Endothelial cell of umbilical vein (primary cell): ENCODE measurements at regions not wholly inside any gene's neighbourhood (a gene's known extent, or its start where the extent isn't known, plus 50 kb on each side); places are given as distances from the start of the nearest gene placed in this dataset.

Source experiments
- BruUV-seq: library from RNA; stranded (reverse); fragments of 400-500 nt; replicated peaks from 2 replicates; lab custom pipeline; 2021; lab: Mats Ljungman, UMichigan
- CTCF ChIA-PET: fragments of 300-600, 350-600 bp; sonication (Branson Sonifier 250); formaldehyde crosslinking; loops from one replicate; lab custom pipeline; 2021; ENCODE audit warnings: antibody characterized with exemption, inconsistent platforms; lab: Charles Lee
- POLR2A ChIA-PET: fragments of 300-600, 350-600 bp; sonication (Branson Sonifier 250); formaldehyde crosslinking; loops from one replicate; lab custom pipeline; 2021; ENCODE audit warnings: antibody characterized with exemption, inconsistent platforms; lab: Charles Lee
- DNase-seq: peaks from one replicate; pipeline ENCODE4 v3.0.0-alpha.2; 2011; ENCODE audit warnings: low read depth, low spot score
- FAIRE-seq: peaks from 2 replicates; lab custom pipeline; 2011; peaks lifted over from hg19 to GRCh38; lab: Jason Lieb, UNC
- H2AFZ ChIP-seq: 2 replicates; pipeline ENCODE4 v1.6.0; 2012; ENCODE audit warnings: low read depth, low read length, control low read depth, inconsistent platforms
- H3K27ac ChIP-seq: 2 replicates; pipeline ENCODE4 v1.5.1; 2011; ENCODE audit warnings: low read depth, mild to moderate bottlenecking, control low read depth, low read length, moderate library complexity; ENCODE audit not compliant: insufficient read depth
- H3K27me3 ChIP-seq, 2 experiments: 2 replicates each; pipeline versions ENCODE4 v1.6.0 to v1.6.1; 2011; ENCODE audit warnings: low read length in 2 of 2, mixed read lengths in 1 of 2; ENCODE audit not compliant: control insufficient read depth in 2 of 2, insufficient read depth in 2 of 2
- H3K36me3 ChIP-seq, 2 experiments: 2 replicates in 1 of 2; 3 replicates in 1 of 2; pipeline ENCODE4 v1.5.1; 2011; ENCODE audit warnings: low read length in 2 of 2, mild to moderate bottlenecking in 1 of 2, moderate library complexity in 1 of 2; ENCODE audit not compliant: control insufficient read depth in 2 of 2, insufficient read depth in 2 of 2; ENCODE audit errors: extremely low read depth in 1 of 2
- H3K4me1 ChIP-seq: 3 replicates; pipeline ENCODE4 v1.5.1; 2011; ENCODE audit warnings: mild to moderate bottlenecking, low read length; ENCODE audit not compliant: control insufficient read depth, insufficient read depth; ENCODE audit errors: extremely low read depth
- H3K4me2 ChIP-seq: 2 replicates; pipeline ENCODE4 v1.6.1; 2011; ENCODE audit warnings: low read length, control low read depth, mixed read lengths; ENCODE audit not compliant: insufficient read depth
- H3K4me3 ChIP-seq, 3 experiments: fragments of 200-600 bp in 1 of 3; sonication (generic), shearing (Covaris generic) in 1 of 3; replicated peaks in 1 of 3; 2 replicates each; pipeline ENCODE4 v1.5.1; 2011 to 2016; ENCODE audit warnings: control low read depth in 3 of 3, low read length in 3 of 3, mild to moderate bottlenecking in 2 of 3, inconsistent platforms in 1 of 3, low read depth in 1 of 3, moderate library complexity in 1 of 3; ENCODE audit not compliant: insufficient read depth in 1 of 3
- H3K79me2 ChIP-seq: 2 replicates; pipeline ENCODE4 v1.6.0; 2012; ENCODE audit warnings: low read length, inconsistent platforms; ENCODE audit not compliant: control insufficient read depth, insufficient read depth
- H3K9ac ChIP-seq: replicated peaks from 2 replicates; pipeline ENCODE3; 2011; ENCODE audit warnings: low read length, control low read depth; ENCODE audit not compliant: insufficient read depth; ENCODE audit errors: extremely low read depth
- H3K9me1 ChIP-seq: replicated peaks from 3 replicates; pipeline ENCODE4 v1.6.0; 2011; ENCODE audit warnings: mild to moderate bottlenecking, low read length; ENCODE audit not compliant: control insufficient read depth, insufficient read depth; ENCODE audit errors: extremely low read depth
- H3K9me3 ChIP-seq: replicated peaks from 2 replicates; pipeline ENCODE4 v1.5.1; 2012; ENCODE audit warnings: low read length, inconsistent platforms; ENCODE audit not compliant: control insufficient read depth, insufficient read depth
- H4K20me1 ChIP-seq: replicated peaks from 2 replicates; pipeline ENCODE3; 2011; ENCODE audit warnings: mild to moderate bottlenecking, low read length; ENCODE audit not compliant: control insufficient read depth, insufficient read depth; ENCODE audit errors: extremely low read depth
- EZH2 ChIP-seq: IDR thresholded peaks from 2 replicates; pipeline ENCODE4 v1.6.1; 2012; ENCODE audit warnings: borderline replicate concordance, low read depth, mild to moderate bottlenecking, moderate library complexity, low read length, inconsistent platforms; ENCODE audit not compliant: severe bottlenecking
- FOS ChIP-seq: IDR thresholded peaks from 2 replicates; pipeline ENCODE4 v1.6.1; 2011; ENCODE audit warnings: mild to moderate bottlenecking, low read length, moderate library complexity, borderline replicate concordance; ENCODE audit not compliant: insufficient read depth
- GATA2 ChIP-seq: IDR thresholded peaks from 2 replicates; pipeline ENCODE4 v1.7.0; 2011; ENCODE audit warnings: low read depth, mild to moderate bottlenecking, moderate library complexity, mixed read lengths, low read length; ENCODE audit not compliant: insufficient read length, insufficient read depth
- JUN ChIP-seq: IDR thresholded peaks from 2 replicates; pipeline ENCODE4 v1.6.1; 2011; ENCODE audit warnings: borderline replicate concordance, low read depth; ENCODE audit not compliant: insufficient read length, insufficient read depth
- MYC ChIP-seq: IDR thresholded peaks from one replicate; pipeline ENCODE4 v1.6.1; 2011; ENCODE audit warnings: mild to moderate bottlenecking, low read depth, low read length
- POLR2A ChIP-seq: IDR thresholded peaks from 2 replicates; pipeline ENCODE4 v1.6.1; 2012; ENCODE audit warnings: low read depth, mild to moderate bottlenecking, control low read depth, low read length
- POLR2AphosphoS5 ChIP-seq: IDR thresholded peaks from 2 replicates; pipeline ENCODE4 v1.6.1; 2012; ENCODE audit warnings: low read depth, mild to moderate bottlenecking, control low read depth, low read length, moderate library complexity; ENCODE audit not compliant: insufficient read depth
- dilution Hi-C: fragments of 300-500 bp; cut with MboI; formaldehyde crosslinking; loops from one replicate; pipeline ENCODE4 v1.15.0; 2019; ENCODE audit warnings: low sequenced_read_pairs; ENCODE audit not compliant: extremely low pct_ligation_motif_present
- intact Hi-C: fragments of 100-400 bp; cut with micrococcal nuclease; formaldehyde crosslinking; loops from one replicate; pipeline ENCODE4 v1.10.0; 2022
- TF ChIP-seq, protein P1 (sequence below), 2 donors: IDR thresholded peaks; 1 replicate in 1 of 2; 2 replicates in 1 of 2; pipeline ENCODE4 v1.5.1; 2011; ENCODE audit warnings: low read length in 2 of 2, mild to moderate bottlenecking in 2 of 2, moderate library complexity in 2 of 2, control low read depth in 1 of 2, inconsistent platforms in 1 of 2, low read depth in 1 of 2; ENCODE audit not compliant: insufficient read depth in 1 of 2; ENCODE audit errors: extremely low read depth in 1 of 2
- TF ChIP-seq, protein P2 (sequence below): IDR thresholded peaks from 2 replicates; pipeline ENCODE4 v1.6.1; 2011; ENCODE audit not compliant: insufficient read depth, insufficient read length

DNA sequence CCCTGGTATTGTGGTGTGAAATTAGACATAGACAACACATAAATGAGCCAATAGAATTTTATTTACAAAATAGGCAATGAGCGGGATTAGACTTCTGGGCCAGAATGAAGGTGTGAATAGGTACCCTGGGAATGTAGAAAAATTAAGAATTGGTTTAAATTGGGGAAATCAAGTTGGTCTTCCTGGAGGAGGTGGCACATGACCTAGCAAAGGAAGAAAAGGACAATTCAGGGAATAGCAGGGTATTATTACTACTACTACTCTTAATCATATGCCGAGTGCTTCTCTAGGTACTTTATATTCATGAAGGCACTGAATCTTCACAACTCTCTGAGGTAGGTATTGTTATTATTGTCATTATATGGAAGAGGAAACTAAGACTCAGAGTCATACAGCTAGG lies 202.1 kb downstream of the LHFPL1 start:
- Histone ChIP-seq H3K9me1 (no peaks in the 10 kb centered on the region), H3K27ac (no peak overlapping the region), H3K4me2 (no peak overlapping the region), H2AFZ (no peak overlapping the region), H3K27me3 (no peaks in the 10 kb centered on the region), H3K9ac (no peak overlapping the region), H3K9me3 (no peaks in the 10 kb centered on the region), H3K79me2 (no peaks in the 10 kb centered on the region), H3K36me3 (no peaks in the 10 kb centered on the region), H4K20me1 (no peaks in the 10 kb centered on the region), H3K4me3 (no peak overlapping the region), H3K4me1 (no peaks in the 10 kb centered on the region)
- dilution Hi-C loops, result no loop called here
- ChIA-PET POLR2A (no interaction called here), CTCF (no interaction called here)
- no peak for FAIRE-seq
- no TSS peak for BruUV-seq
- intact Hi-C loops, result no loop called here
- TF ChIP-seq, protein P1, sequence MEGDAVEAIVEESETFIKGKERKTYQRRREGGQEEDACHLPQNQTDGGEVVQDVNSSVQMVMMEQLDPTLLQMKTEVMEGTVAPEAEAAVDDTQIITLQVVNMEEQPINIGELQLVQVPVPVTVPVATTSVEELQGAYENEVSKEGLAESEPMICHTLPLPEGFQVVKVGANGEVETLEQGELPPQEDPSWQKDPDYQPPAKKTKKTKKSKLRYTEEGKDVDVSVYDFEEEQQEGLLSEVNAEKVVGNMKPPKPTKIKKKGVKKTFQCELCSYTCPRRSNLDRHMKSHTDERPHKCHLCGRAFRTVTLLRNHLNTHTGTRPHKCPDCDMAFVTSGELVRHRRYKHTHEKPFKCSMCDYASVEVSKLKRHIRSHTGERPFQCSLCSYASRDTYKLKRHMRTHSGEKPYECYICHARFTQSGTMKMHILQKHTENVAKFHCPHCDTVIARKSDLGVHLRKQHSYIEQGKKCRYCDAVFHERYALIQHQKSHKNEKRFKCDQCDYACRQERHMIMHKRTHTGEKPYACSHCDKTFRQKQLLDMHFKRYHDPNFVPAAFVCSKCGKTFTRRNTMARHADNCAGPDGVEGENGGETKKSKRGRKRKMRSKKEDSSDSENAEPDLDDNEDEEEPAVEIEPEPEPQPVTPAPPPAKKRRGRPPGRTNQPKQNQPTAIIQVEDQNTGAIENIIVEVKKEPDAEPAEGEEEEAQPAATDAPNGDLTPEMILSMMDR (IDR thresholded peaks at IDR 0.05; ENCODE audit: extremely low read depth in 1 of 2, insufficient read depth in 1 of 2, low read depth in 1 of 2, low read length in 2 of 2), result no peak
- no peak for TF ChIP-seq EZH2
- TF ChIP-seq POLR2AphosphoS5, result no peak
- no peak for TF ChIP-seq MYC
- TF ChIP-seq GATA2, result no peak
- TF ChIP-seq POLR2A, result no peak
- no peak for DNase-seq

DNA sequence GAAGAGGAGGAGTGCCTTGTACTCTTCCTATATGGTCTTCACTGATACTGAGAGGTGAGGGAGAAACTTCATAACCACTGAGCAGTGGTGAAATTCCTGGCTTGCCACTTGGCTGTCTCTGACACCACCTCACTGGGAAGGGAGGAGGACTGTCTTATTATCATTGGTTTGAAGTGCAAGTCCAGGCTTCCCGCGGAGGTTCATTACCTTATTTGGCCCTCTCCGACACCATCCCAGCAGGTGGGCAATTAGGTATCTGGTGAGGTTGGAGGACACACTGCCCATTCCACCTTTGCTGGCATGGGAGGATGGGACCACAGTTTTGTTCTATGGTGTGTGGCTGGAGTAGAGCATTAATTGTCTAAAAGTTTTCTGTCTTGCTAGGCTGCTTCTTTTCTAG lies 206.1 kb downstream of the LHFPL1 start:
- TF ChIP-seq FOS (no peak), MYC (no peak), POLR2A (no peak), POLR2AphosphoS5 (no peak), JUN (no peak), EZH2 (no peak), GATA2 (no peak)
- TF ChIP-seq, protein P2, sequence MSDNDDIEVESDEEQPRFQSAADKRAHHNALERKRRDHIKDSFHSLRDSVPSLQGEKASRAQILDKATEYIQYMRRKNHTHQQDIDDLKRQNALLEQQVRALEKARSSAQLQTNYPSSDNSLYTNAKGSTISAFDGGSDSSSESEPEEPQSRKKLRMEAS, result no peak
- TF ChIP-seq, protein P1 (IDR thresholded peaks at IDR 0.05; ENCODE audit: extremely low read depth in 1 of 2, insufficient read depth in 1 of 2, low read depth in 1 of 2, low read length in 2 of 2), result no peak
- no TSS peak for BruUV-seq

More for the DNA sequence above, 206.1 kb downstream of the LHFPL1 start:
- Histone ChIP-seq H3K4me1 (no peaks in the 10 kb centered on the region), H2AFZ (no peak overlapping the region), H3K79me2 (no peaks in the 10 kb centered on the region), H3K9ac (no peak overlapping the region), H3K9me1 (no peaks in the 10 kb centered on the region), H3K9me3 (no peaks in the 10 kb centered on the region), H3K27ac (no peak overlapping the region), H3K36me3 (no peaks in the 10 kb centered on the region), H4K20me1 (no peaks in the 10 kb centered on the region), H3K4me3 (no peak overlapping the region), H3K4me2 (no peak overlapping the region), H3K27me3 (no peaks in the 10 kb centered on the region)
- intact Hi-C loops (no loop called here), dilution Hi-C loops (no loop called here)
- DNase-seq (no peak), FAIRE-seq (no peak)
- POLR2A ChIA-PET, result no interaction called here
- CTCF ChIA-PET, result no interaction called here
